Ishikawa (cell line): ENCODE measurements at regions not wholly inside any gene's neighbourhood (a gene's known extent, or its start where the extent isn't known, plus 50 kb on each side); places are given as distances from the start of the nearest gene placed in this dataset.

Experiments used
- EP300 ChIP-seq: IDR thresholded peaks from 2 replicates; pipeline ENCODE4 v1.6.1; 2012; ENCODE audit warnings: borderline replicate concordance
- MAX ChIP-seq: IDR thresholded peaks from 2 replicates; pipeline ENCODE4 v1.6.1; 2012
- RAD21 ChIP-seq: IDR thresholded peaks from 2 replicates; pipeline ENCODE4 v1.6.1; 2012; ENCODE audit warnings: low read depth
- REST ChIP-seq: IDR thresholded peaks from 2 replicates; pipeline ENCODE4 v1.6.1; 2012; ENCODE audit warnings: low read depth, mild to moderate bottlenecking
- TAF1 ChIP-seq: IDR thresholded peaks from 2 replicates; pipeline ENCODE4 v1.6.1; 2012; ENCODE audit warnings: low read depth, mild to moderate bottlenecking
- TF ChIP-seq, protein P1 (sequence below): IDR thresholded peaks from 2 replicates; pipeline ENCODE4 v1.6.1; 2012

DNA sequence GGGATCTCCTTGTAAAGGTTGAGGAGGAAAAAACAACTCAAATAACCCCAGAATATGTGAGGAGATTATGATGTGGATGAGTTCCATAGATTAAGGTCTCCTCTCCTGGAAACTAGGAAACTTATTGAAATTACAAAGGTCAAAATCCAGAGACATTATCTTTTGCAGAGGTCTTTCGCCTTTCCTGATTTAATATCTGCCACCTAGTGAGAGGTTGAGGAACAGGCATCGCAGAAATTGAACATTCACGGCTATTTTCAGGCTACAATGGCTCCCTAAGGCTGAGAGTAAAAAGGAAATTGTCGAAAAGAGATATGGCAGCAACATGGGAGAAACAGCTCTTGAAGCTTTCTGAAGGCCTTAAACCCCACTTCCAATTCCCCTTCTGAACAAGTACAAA, 127.5 kb upstream of the PLCXD3 start:
- TF ChIP-seq REST (no peak), TAF1 (no peak), RAD21 (no peak), MAX (no peak), EP300 (no peak)
- TF ChIP-seq, protein P1, sequence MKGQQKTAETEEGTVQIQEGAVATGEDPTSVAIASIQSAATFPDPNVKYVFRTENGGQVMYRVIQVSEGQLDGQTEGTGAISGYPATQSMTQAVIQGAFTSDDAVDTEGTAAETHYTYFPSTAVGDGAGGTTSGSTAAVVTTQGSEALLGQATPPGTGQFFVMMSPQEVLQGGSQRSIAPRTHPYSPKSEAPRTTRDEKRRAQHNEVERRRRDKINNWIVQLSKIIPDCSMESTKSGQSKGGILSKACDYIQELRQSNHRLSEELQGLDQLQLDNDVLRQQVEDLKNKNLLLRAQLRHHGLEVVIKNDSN: no peak
